ENCODE measurements at regions not wholly inside any gene's neighbourhood (a gene's known extent, or its start where the extent isn't known, plus 50 kb on each side); places are given as distances from the start of the nearest gene placed in this dataset.

DNA sequence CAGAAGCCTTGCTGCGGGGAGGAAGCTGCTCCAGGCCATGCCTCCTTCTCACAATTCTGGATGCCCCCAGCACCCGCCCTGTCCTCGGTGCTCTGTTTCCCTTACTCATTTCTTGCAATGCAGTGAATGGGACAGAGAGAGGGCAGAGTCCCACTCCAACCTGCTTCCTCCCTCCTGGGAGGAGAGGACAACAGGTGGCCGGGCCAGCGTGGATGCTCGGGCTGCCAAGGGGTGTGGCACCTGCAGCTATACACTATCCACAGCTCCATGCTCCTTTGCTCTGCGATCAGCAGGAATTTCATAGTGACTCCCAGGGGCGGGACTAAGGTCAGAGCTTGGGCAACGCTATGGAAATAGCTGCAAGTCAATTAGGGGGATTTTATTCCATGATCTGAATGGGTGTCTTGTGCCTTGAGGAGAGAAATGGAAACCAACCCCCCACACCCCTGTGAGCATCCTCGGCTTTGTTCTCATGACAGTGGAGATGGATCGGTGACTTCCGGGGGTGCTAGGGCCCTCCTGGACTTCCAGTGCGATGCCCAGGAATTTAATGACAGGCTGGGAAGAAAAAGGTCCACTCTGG, 192.5 kb downstream of the MYLK4 start:
- Mint-ChIP-seq H3K27ac (no peak overlapping the region), H3K4me3 (no peak overlapping the region), H3K4me1 (ENCODE audit: low read depth) (no peaks in the 10 kb centered on the region), H3K36me3 (ENCODE audit: low read depth) (no peaks in the 10 kb centered on the region), H3K27me3 (ENCODE audit: insufficient read depth) (peaks cover 15% of the 10 kb centered on the region), H3K9me3 (no peaks in the 10 kb centered on the region)
- TF ChIP-seq, protein P1, sequence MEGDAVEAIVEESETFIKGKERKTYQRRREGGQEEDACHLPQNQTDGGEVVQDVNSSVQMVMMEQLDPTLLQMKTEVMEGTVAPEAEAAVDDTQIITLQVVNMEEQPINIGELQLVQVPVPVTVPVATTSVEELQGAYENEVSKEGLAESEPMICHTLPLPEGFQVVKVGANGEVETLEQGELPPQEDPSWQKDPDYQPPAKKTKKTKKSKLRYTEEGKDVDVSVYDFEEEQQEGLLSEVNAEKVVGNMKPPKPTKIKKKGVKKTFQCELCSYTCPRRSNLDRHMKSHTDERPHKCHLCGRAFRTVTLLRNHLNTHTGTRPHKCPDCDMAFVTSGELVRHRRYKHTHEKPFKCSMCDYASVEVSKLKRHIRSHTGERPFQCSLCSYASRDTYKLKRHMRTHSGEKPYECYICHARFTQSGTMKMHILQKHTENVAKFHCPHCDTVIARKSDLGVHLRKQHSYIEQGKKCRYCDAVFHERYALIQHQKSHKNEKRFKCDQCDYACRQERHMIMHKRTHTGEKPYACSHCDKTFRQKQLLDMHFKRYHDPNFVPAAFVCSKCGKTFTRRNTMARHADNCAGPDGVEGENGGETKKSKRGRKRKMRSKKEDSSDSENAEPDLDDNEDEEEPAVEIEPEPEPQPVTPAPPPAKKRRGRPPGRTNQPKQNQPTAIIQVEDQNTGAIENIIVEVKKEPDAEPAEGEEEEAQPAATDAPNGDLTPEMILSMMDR (IDR thresholded peaks at IDR 0.05), result no peak
- DNase-seq, result no peak

DNA sequence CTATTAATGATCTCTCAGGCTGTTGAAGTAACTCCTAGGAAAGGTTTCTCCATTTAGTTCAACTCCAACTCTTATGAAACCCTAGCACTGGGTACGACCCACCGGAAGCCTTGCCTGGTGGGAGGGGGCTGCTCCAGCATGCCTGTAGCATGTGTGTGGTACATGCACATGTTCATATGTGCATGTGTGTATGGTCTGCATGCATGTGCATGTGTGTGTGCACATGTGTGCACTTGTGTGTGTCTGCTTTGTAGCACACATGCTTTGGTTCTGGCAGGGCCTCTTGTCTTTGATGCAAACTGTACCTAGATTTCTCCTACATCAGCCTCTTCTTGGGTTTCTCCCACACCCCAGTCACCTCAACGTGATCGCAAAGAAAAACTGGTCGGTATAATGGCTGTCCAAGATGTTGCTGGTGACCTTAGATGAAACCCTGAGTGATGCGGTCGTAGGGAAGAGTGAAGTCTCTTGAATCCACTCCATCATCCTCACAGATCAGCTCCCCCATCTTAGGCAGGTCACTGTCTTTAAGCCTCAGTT, 193.5 kb downstream of the MYLK4 start:
- TF ChIP-seq, protein P1 (IDR thresholded peaks at IDR 0.05), result no peak
- DNase-seq, result no peak
- no peaks in the 10 kb centered on the region for H3K4me1 Mint-ChIP-seq (ENCODE audit: low read depth)
- H3K27me3 Mint-ChIP-seq (ENCODE audit: insufficient read depth), result peaks cover 15% of the 10 kb centered on the region
- no peaks in the 10 kb centered on the region for H3K9me3 Mint-ChIP-seq
- H3K27ac Mint-ChIP-seq, result no peak overlapping the region
- no peak overlapping the region for H3K4me3 Mint-ChIP-seq
- no peaks in the 10 kb centered on the region for H3K36me3 Mint-ChIP-seq (ENCODE audit: low read depth)

DNA sequence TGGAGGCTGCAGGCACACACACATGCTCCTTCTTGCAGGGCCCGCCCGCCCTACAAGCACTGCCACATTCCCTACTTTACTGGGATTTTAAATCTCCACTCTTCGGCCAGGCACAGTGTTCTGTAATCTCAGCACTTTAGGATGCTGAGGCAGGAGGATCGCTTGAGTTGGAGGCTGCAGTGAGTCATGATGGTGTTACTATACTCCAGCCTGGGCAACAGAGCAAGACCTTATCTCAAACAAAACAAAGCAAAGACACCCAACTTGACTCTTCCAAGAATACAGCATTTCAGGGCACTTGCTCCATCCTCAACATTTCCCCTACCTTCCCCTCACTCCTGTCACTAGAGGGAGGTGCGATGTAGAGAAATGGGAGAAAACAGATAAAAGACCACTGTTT, 194.0 kb downstream of the MYLK4 start:
- no peaks in the 10 kb centered on the region for H3K9me3 Mint-ChIP-seq
- TF ChIP-seq, protein P1 (IDR thresholded peaks at IDR 0.05), result no peak
- no peaks in the 10 kb centered on the region for H3K36me3 Mint-ChIP-seq (ENCODE audit: low read depth)
- no peaks in the 10 kb centered on the region for H3K4me1 Mint-ChIP-seq (ENCODE audit: low read depth)
- H3K27me3 Mint-ChIP-seq (ENCODE audit: insufficient read depth), result peaks cover 15% of the 10 kb centered on the region
- H3K27ac Mint-ChIP-seq, result no peak overlapping the region
- DNase-seq, result no peak
- H3K4me3 Mint-ChIP-seq, result no peak overlapping the region

DNA sequence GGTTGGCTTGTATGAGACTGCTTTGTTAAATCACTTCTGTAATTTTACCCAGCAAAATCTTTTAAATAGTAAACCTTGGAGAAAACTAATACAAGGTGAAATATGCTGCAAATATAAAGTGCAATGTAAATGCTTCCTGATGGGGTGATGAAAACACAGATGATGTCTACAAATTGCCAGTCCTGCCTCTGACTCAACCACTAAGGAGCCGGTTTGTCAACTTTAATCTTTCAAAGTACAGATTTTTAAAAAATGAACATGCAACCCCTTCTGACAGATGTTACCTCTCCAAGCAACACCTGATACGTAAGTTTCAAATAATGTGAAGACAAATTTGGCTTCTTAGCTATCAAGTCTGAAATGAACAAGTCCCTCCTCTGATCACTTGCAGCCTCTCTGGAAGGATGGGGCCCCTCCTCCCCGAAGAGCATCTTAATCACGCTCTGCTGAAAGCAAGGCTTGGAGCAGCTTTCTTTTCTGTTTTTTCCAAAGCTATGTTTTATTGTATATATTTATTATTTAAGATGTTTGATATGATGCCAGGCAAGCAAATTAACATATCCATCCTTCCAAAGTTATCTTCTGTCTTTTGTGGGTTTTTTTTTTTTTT, 196.0 kb downstream of the MYLK4 start:
- no peaks in the 10 kb centered on the region for H3K36me3 Mint-ChIP-seq (ENCODE audit: low read depth)
- H3K4me1 Mint-ChIP-seq (ENCODE audit: low read depth), result no peaks in the 10 kb centered on the region
- TF ChIP-seq, protein P1 (IDR thresholded peaks at IDR 0.05), result no peak
- no peak overlapping the region for H3K27ac Mint-ChIP-seq
- no peak overlapping the region for H3K4me3 Mint-ChIP-seq
- peaks cover 9% of the 10 kb centered on the region for H3K27me3 Mint-ChIP-seq (ENCODE audit: insufficient read depth)
- no peaks in the 10 kb centered on the region for H3K9me3 Mint-ChIP-seq
- DNase-seq, result no peak

DNA sequence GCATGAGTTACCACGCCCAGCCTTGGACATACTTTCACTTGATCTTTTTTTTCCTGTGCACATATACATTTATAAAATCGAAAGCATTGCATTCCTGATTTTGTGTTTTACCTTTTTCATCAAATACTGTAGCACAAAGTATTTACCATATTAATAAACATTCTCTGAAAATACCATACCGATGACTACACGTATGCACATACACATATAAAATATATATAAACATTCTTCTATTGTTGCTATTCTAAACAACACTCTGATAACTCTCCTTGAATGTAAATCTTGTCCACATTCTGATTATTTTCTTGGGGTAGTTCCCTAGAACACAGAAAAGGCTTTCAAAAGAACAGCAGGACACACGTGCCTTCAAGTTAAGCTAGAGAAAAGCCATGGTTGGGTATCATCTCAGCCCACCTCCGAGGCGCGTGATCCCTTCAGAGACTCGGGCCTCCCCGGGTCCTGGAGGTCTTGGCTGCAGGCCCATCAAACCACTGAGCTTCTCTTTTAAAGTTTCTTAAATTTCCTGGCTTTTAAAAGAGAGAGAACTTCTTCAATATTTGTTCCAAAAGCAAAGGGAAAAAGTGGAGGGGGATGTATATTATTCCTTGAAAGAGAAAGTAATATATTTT, 198.1 kb downstream of the MYLK4 start:
- Mint-ChIP-seq H3K9me3 (0 out of 2 replicates have a peak, but pooled peaks cover 4% of the 10 kb centered on the region), H3K27ac (no peak overlapping the region), H3K4me3 (no peak overlapping the region), H3K4me1 (ENCODE audit: low read depth) (no peaks in the 10 kb centered on the region), H3K27me3 (ENCODE audit: insufficient read depth) (peaks cover 10% of the 10 kb centered on the region), H3K36me3 (ENCODE audit: low read depth) (no peaks in the 10 kb centered on the region)
- TF ChIP-seq, protein P1 (IDR thresholded peaks at IDR 0.05), result no peak
- DNase-seq, result no peak

All from HFFc6 (cell line).